Loucy (cell line): ENCODE measurements at regions not wholly inside any gene's neighbourhood (a gene's known extent, or its start where the extent isn't known, plus 50 kb on each side); places are given as distances from the start of the nearest gene placed in this dataset.

Experiments used
- H2AFZ ChIP-seq: fragments of 200-600 bp; sonication (generic); 2 replicates; pipeline ENCODE4 v1.6.0; 2016; ENCODE audit warnings: antibody characterized with exemption, mild to moderate bottlenecking, low read length, moderate library complexity
- H3F3A ChIP-seq: fragments of 200-600 bp; 2 replicates; pipeline ENCODE4 v1.6.0; 2016; ENCODE audit warnings: antibody characterized with exemption, low read depth, mild to moderate bottlenecking
- H3K27me3 ChIP-seq: fragments of 200-600 bp; sonication (generic); 2 replicates; pipeline ENCODE4 v1.6.1; 2014; ENCODE audit warnings: low read length, mild to moderate bottlenecking; ENCODE audit not compliant: insufficient read depth, poor library complexity, severe bottlenecking
- H3K36me3 ChIP-seq: fragments of 200-600 bp; sonication (generic); 2 replicates; pipeline ENCODE4 v1.6.1; 2016; ENCODE audit warnings: low read length; ENCODE audit not compliant: insufficient read depth
- H3K4me1 ChIP-seq: fragments of 200-600 bp; sonication (generic); 2 replicates; pipeline ENCODE4 v1.5.1; 2014; ENCODE audit warnings: low read length, mild to moderate bottlenecking; ENCODE audit not compliant: insufficient read depth, poor library complexity, severe bottlenecking
- H3K4me2 ChIP-seq: fragments of 200-600 bp; sonication (generic); 2 replicates; pipeline ENCODE4 v1.6.0; 2014; ENCODE audit warnings: antibody characterized with exemption, low read length, low read depth, mild to moderate bottlenecking; ENCODE audit not compliant: poor library complexity, severe bottlenecking
- H3K4me3 ChIP-seq: fragments of 200-600 bp; sonication (generic); 2 replicates; pipeline ENCODE4 v1.5.1; 2014; ENCODE audit warnings: low read length, mild to moderate bottlenecking, mixed read lengths; ENCODE audit not compliant: poor library complexity, severe bottlenecking
- H3K79me2 ChIP-seq: fragments of 200-600 bp; sonication (generic); 2 replicates; pipeline ENCODE4 v1.6.1; 2014; ENCODE audit warnings: low read length; ENCODE audit not compliant: insufficient read depth
- H3K9ac ChIP-seq: fragments of 200-600 bp; sonication (generic); 2 replicates; pipeline ENCODE4 v1.6.0; 2014; ENCODE audit warnings: mild to moderate bottlenecking, low read depth, low read length, moderate library complexity; ENCODE audit not compliant: poor library complexity, severe bottlenecking
- H3K9me2 ChIP-seq: fragments of 200-600 bp; sonication (generic); replicated peaks from 2 replicates; pipeline ENCODE4 v1.6.1; 2016; ENCODE audit warnings: low read depth, low read length, mixed read lengths
- H3K9me3 ChIP-seq: fragments of 200-600 bp; sonication (generic); 2 replicates; pipeline ENCODE4 v1.6.1; 2014; ENCODE audit warnings: mild to moderate bottlenecking, antibody characterized with exemption, low read length, low read depth; ENCODE audit not compliant: insufficient read depth
- H4K20me1 ChIP-seq: fragments of 200-600 bp; sonication (generic); 2 replicates; pipeline ENCODE4 v1.6.0; 2014; ENCODE audit warnings: antibody characterized with exemption, low read length, mild to moderate bottlenecking; ENCODE audit not compliant: insufficient read depth, poor library complexity, severe bottlenecking
- EZH2phosphoT487 ChIP-seq: fragments of 200-600 bp; IDR thresholded peaks from 2 replicates; pipeline ENCODE4 v1.6.1; 2018; ENCODE audit warnings: antibody characterized with exemption, mild to moderate bottlenecking, moderate library complexity, borderline replicate concordance
- TF ChIP-seq, protein P1 (sequence below): fragments of 200-600 bp; sonication (generic); conservative IDR thresholded peaks from 2 replicates; pipeline ENCODE4 v1.5.1; 2014; ENCODE audit warnings: mild to moderate bottlenecking, antibody characterized with exemption, low read length

DNA sequence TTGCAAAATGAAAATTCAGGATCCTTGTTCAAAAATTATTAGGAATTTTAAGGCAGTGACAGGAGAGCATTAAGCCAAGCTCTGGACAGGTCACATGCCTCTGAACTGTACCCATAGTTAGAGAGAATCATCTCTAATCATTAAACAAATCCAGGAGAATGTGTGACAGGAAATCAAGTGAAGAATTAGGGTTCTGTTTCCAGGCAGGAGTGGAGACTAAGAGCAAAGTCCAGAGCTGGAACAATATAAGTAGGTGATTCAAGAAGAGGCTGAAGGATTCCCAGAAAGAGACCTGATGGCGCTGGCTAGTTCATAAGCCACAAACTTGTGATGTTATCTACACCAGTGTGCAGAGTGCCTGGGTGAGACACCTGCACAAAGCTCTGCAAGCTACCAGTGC is 104.6 kb upstream of the PRKG2 start:
- Histone ChIP-seq H3K4me1 (peaks cover 3% of the 10 kb centered on the region), H3F3A (no peaks in the 10 kb centered on the region), H3K4me2 (no peak overlapping the region), H3K9ac (no peak overlapping the region), H3K9me2 (no peaks in the 10 kb centered on the region), H4K20me1 (no peaks in the 10 kb centered on the region), H3K9me3 (no peaks in the 10 kb centered on the region), H3K27me3 (no peaks in the 10 kb centered on the region), H3K4me3 (no peak overlapping the region), H2AFZ (no peak overlapping the region), H3K79me2 (no peaks in the 10 kb centered on the region), H3K36me3 (no peaks in the 10 kb centered on the region)
- TF ChIP-seq, protein P1, sequence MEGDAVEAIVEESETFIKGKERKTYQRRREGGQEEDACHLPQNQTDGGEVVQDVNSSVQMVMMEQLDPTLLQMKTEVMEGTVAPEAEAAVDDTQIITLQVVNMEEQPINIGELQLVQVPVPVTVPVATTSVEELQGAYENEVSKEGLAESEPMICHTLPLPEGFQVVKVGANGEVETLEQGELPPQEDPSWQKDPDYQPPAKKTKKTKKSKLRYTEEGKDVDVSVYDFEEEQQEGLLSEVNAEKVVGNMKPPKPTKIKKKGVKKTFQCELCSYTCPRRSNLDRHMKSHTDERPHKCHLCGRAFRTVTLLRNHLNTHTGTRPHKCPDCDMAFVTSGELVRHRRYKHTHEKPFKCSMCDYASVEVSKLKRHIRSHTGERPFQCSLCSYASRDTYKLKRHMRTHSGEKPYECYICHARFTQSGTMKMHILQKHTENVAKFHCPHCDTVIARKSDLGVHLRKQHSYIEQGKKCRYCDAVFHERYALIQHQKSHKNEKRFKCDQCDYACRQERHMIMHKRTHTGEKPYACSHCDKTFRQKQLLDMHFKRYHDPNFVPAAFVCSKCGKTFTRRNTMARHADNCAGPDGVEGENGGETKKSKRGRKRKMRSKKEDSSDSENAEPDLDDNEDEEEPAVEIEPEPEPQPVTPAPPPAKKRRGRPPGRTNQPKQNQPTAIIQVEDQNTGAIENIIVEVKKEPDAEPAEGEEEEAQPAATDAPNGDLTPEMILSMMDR = no peak
- no peak for TF ChIP-seq EZH2phosphoT487

DNA sequence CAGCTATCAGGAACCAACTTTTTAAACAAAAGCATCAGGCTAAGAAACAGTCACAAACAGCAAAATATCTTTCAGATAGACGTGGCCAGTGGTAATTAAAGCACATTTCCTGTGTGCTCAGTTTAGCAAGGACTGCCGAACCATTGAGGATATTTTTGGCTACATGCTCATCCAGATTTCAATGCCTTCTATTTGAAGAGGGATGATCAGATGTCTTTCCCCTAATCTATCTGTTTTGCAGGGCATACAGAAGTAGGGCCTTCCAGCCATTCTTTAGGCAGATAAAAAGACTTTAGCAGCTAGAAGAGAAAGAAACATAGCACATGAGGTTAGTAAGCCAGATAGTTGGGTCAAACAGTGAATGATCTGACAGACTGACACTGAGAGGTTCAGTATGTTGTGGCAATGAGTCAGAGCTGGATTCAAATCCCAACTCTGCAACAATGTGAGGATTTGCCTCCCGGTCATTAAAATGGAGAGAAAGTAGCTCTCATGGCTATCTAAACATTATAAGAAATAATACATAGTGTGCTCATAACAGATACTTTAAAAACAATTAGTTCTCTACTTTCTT is 100.0 kb upstream of the PRKG2 start:
- Histone ChIP-seq H3K27me3 (no peaks in the 10 kb centered on the region), H3K9me3 (no peaks in the 10 kb centered on the region), H2AFZ (no peak overlapping the region; the same call in none of the 2 replicates), H3K9ac (no peak overlapping the region), H3K36me3 (no peaks in the 10 kb centered on the region), H3K79me2 (no peaks in the 10 kb centered on the region), H3F3A (no peaks in the 10 kb centered on the region), H3K9me2 (no peaks in the 10 kb centered on the region), H3K4me3 (no peak overlapping the region), H3K4me2 (no peak overlapping the region), H3K4me1 (peaks cover under 1% of the 10 kb centered on the region), H4K20me1 (no peaks in the 10 kb centered on the region)
- TF ChIP-seq, protein P1 = no peak
- TF ChIP-seq EZH2phosphoT487 = no peak

DNA sequence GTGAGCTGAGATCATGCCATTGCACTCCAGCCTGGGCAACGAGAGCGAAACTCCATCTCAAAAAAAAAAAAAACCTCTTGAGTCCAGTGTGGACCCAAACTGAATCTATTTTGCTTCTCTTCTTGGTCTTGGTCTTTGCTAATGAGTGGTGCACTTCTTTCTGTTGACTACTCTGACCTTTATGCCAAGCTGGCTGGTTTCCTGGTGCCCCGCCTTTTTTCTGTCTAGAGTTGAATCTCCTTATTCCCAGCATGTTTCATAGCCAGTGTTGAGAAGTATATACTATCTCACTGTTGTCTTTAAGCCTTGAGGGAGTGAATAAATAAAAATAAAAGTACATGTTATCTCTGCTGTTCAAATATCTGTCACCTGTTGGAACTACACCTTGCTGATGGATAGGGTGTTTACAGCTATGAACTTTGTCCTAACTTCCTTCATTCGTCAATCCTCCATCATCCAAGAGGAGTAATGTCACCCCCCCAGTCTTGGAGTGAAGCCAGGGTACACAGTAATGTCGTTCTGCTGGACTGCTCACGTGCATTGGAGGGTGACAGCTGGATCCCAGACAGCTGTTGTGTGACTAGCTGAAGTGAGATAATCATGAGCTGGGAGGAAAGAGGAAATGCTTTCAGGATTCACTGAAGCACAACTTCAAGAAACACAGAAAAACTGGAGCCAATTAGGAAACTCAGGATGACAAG is 99.3 kb upstream of the PRKG2 start:
- Histone ChIP-seq H3K4me2 (no peak overlapping the region), H3K9ac (no peak overlapping the region), H3K9me3 (no peaks in the 10 kb centered on the region), H3K4me1 (no peaks in the 10 kb centered on the region), H3K4me3 (no peak overlapping the region), H4K20me1 (no peaks in the 10 kb centered on the region), H2AFZ (no peak overlapping the region; the same call in none of the 2 replicates), H3K27me3 (no peaks in the 10 kb centered on the region), H3K36me3 (no peaks in the 10 kb centered on the region), H3K9me2 (no peaks in the 10 kb centered on the region), H3K79me2 (no peaks in the 10 kb centered on the region), H3F3A (no peaks in the 10 kb centered on the region)
- TF ChIP-seq EZH2phosphoT487 = no peak
- TF ChIP-seq, protein P1 = no peak
